ENCODE measurements at regions not wholly inside any gene's neighbourhood (a gene's known extent, or its start where the extent isn't known, plus 50 kb on each side); places are given as distances from the start of the nearest gene placed in this dataset.

GRCh38 chr10:65622608-65623007 lies 1303.2 kb upstream of the LRRTM3 start:
- H3K4me3 ChIP-seq (ENCODE audit: low read length) = no peak overlapping the region
- no peak overlapping the region for H3K27ac ChIP-seq (ENCODE audit: low read depth, low read length)
- Mint-ChIP-seq H3K27me3 (ENCODE audit: insufficient read depth) (no peaks in the 10 kb centered on the region), H3K4me3 (no peak overlapping the region), H3K4me1 (peaks cover 8% of the 10 kb centered on the region), H3K9me3 (peaks cover under 1% of the 10 kb centered on the region), H3K36me3 (ENCODE audit: low read depth) (peaks cover 7% of the 10 kb centered on the region), H3K27ac (no peak overlapping the region)
- H3K36me3 ChIP-seq (ENCODE audit: control insufficient read depth, insufficient read depth, low read length) = no peaks in the 10 kb centered on the region
- TF ChIP-seq, protein P1, sequence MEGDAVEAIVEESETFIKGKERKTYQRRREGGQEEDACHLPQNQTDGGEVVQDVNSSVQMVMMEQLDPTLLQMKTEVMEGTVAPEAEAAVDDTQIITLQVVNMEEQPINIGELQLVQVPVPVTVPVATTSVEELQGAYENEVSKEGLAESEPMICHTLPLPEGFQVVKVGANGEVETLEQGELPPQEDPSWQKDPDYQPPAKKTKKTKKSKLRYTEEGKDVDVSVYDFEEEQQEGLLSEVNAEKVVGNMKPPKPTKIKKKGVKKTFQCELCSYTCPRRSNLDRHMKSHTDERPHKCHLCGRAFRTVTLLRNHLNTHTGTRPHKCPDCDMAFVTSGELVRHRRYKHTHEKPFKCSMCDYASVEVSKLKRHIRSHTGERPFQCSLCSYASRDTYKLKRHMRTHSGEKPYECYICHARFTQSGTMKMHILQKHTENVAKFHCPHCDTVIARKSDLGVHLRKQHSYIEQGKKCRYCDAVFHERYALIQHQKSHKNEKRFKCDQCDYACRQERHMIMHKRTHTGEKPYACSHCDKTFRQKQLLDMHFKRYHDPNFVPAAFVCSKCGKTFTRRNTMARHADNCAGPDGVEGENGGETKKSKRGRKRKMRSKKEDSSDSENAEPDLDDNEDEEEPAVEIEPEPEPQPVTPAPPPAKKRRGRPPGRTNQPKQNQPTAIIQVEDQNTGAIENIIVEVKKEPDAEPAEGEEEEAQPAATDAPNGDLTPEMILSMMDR (conservative IDR thresholded peaks at IDR 0.05) = no peak
- no peak for DNase-seq
- WGBS, 2 experiments (ENCODE audit: insufficient coverage in 1 of 2, insufficient read length in 1 of 2) = 81% methylated on average over 2 of the region's 2 CpGs; no CpG with 5 or more reads in 1 of the 2 experiments
- H3K4me1 ChIP-seq (ENCODE audit: control insufficient read depth, insufficient read depth, low read length) = no peaks in the 10 kb centered on the region
- no peaks in the 10 kb centered on the region for H3K9me3 ChIP-seq (ENCODE audit: control insufficient read depth, low read length)
- no peak overlapping the region for H3K9ac ChIP-seq (ENCODE audit: extremely low read depth, low read length, poor library complexity, severe bottlenecking)
- H3K27me3 ChIP-seq (ENCODE audit: control insufficient read depth, insufficient read depth, low read length, poor library complexity, severe bottlenecking) = no peaks in the 10 kb centered on the region

- Mint-ChIP-seq H3K36me3 (ENCODE audit: low read depth) (peaks cover 8% of the 10 kb centered on the region), H3K9me3 (peaks cover 8% of the 10 kb centered on the region), H3K4me3 (no peak overlapping the region), H3K27ac (no peak overlapping the region), H3K27me3 (ENCODE audit: insufficient read depth) (no peaks in the 10 kb centered on the region), H3K4me1 (peaks cover 2% of the 10 kb centered on the region)
- Histone ChIP-seq H3K27ac (ENCODE audit: low read depth, low read length) (no peak overlapping the region), H3K36me3 (ENCODE audit: control insufficient read depth, insufficient read depth, low read length) (no peaks in the 10 kb centered on the region), H3K9me3 (ENCODE audit: control insufficient read depth, low read length) (peaks cover 4% of the 10 kb centered on the region), H3K9ac (ENCODE audit: extremely low read depth, low read length, poor library complexity, severe bottlenecking) (no peak overlapping the region), H3K4me1 (ENCODE audit: control insufficient read depth, insufficient read depth, low read length) (no peaks in the 10 kb centered on the region), H3K4me3 (ENCODE audit: low read length) (no peak overlapping the region), H3K27me3 (ENCODE audit: control insufficient read depth, insufficient read depth, low read length, poor library complexity, severe bottlenecking) (no peaks in the 10 kb centered on the region)
- TF ChIP-seq, protein P1 (conservative IDR thresholded peaks at IDR 0.05) = no peak
- no peak for DNase-seq
- WGBS, 2 experiments (ENCODE audit: insufficient coverage in 1 of 2, insufficient read length in 1 of 2) = 92 to 93% methylated on average over 3 to 6 of the region's 6 CpGs
Measured at GRCh38 chr10:65628493-65629139, 1297.2 kb upstream of the LRRTM3 start.

GRCh38 chr10:65660006-65660405 lies 1265.8 kb upstream of the LRRTM3 start:
- Histone ChIP-seq H3K4me3 (ENCODE audit: low read length) (no peak overlapping the region), H3K4me1 (ENCODE audit: control insufficient read depth, insufficient read depth, low read length) (no peaks in the 10 kb centered on the region), H3K27me3 (ENCODE audit: control insufficient read depth, insufficient read depth, low read length, poor library complexity, severe bottlenecking) (no peaks in the 10 kb centered on the region), H3K9me3 (ENCODE audit: control insufficient read depth, low read length) (peaks cover 45% of the 10 kb centered on the region), H3K36me3 (ENCODE audit: control insufficient read depth, insufficient read depth, low read length) (no peaks in the 10 kb centered on the region), H3K9ac (ENCODE audit: extremely low read depth, low read length, poor library complexity, severe bottlenecking) (no peak overlapping the region), H3K27ac (ENCODE audit: low read depth, low read length) (no peak overlapping the region)
- Mint-ChIP-seq H3K9me3 (peaks cover 51% of the 10 kb centered on the region), H3K36me3 (ENCODE audit: low read depth) (peaks cover 18% of the 10 kb centered on the region), H3K4me3 (no peak overlapping the region), H3K27ac (no peak overlapping the region), H3K27me3 (ENCODE audit: insufficient read depth) (no peaks in the 10 kb centered on the region), H3K4me1 (no peaks in the 10 kb centered on the region)
- TF ChIP-seq, protein P1 (conservative IDR thresholded peaks at IDR 0.05) = no peak
- no peak for DNase-seq
- WGBS, 2 experiments (ENCODE audit: insufficient coverage in 1 of 2, insufficient read length in 1 of 2) = 85% methylated on average over 1 of the region's 1 CpG; no CpG with 5 or more reads in 1 of the 2 experiments
